Frontal cortex (tissue), 3 donors: ENCODE measurements at regions not wholly inside any gene's neighbourhood (a gene's known extent, or its start where the extent isn't known, plus 50 kb on each side); places are given as distances from the start of the nearest gene placed in this dataset.

ENCODE experiments used
- DNase-seq, 2 donors: peaks; one replicate each; pipeline ENCODE4 v3.0.0; 2012; ENCODE audit warnings: low spot score in 2 of 2
- FAIRE-seq: peaks from 2 replicates; lab custom pipeline; 2012; peaks lifted over from hg19 to GRCh38; lab: Jason Lieb, UNC
- donor health status: control.
- donor health status: control.
- donor health status: control.

GRCh38 chr2:138102664-138103063, 138.4 kb downstream of the HNMT start:
- no peak for DNase-seq
- no peak for FAIRE-seq

- DNase-seq (no peak), FAIRE-seq (no peak)
Measured at GRCh38 chr2:138103156-138103555, 138.9 kb downstream of the HNMT start.

GRCh38 chr2:138104071-138104470, 139.8 kb downstream of the HNMT start:
- FAIRE-seq: no peak
- no peak for DNase-seq

- FAIRE-seq: no peak
- no peak for DNase-seq
Measured at GRCh38 chr2:138105358-138105757, 141.1 kb downstream of the HNMT start.

GRCh38 chr2:138106606-138107005, 142.3 kb downstream of the HNMT start:
- DNase-seq: no peak
- FAIRE-seq: no peak

- DNase-seq (no peak), FAIRE-seq (no peak)
Measured at GRCh38 chr2:138107288-138107687, 143.0 kb downstream of the HNMT start.

- FAIRE-seq (no peak), DNase-seq (no peak)
Measured at GRCh38 chr2:138110453-138111083, 146.3 kb downstream of the HNMT start.

- FAIRE-seq: no peak
- DNase-seq: no peak
Measured at GRCh38 chr2:138112536-138112935, 148.3 kb downstream of the HNMT start.

GRCh38 chr2:138113871-138114525, 149.7 kb downstream of the HNMT start:
- FAIRE-seq (no peak), DNase-seq (no peak)

GRCh38 chr2:138115666-138116065, 151.4 kb downstream of the HNMT start:
- DNase-seq (no peak), FAIRE-seq (no peak)

GRCh38 chr2:138116456-138116855, 152.2 kb downstream of the HNMT start:
- DNase-seq (no peak), FAIRE-seq (no peak)

GRCh38 chr2:138121666-138122661, 157.7 kb downstream of the HNMT start:
- no peak for FAIRE-seq
- DNase-seq: no peak

- FAIRE-seq (no peak), DNase-seq (no peak)
Measured at GRCh38 chr2:138122891-138123290, 158.6 kb downstream of the HNMT start.

- FAIRE-seq: no peak
- no peak for DNase-seq
Measured at GRCh38 chr2:138123741-138124140, 159.5 kb downstream of the HNMT start.

GRCh38 chr2:138124521-138124920, 160.2 kb downstream of the HNMT start:
- DNase-seq: no peak
- no peak for FAIRE-seq

GRCh38 chr2:138125306-138126288, 161.3 kb downstream of the HNMT start:
- DNase-seq (no peak), FAIRE-seq (no peak)

GRCh38 chr2:138132108-138132507, 167.8 kb downstream of the HNMT start:
- DNase-seq: no peak
- FAIRE-seq: no peak

- no peak for FAIRE-seq
- DNase-seq: no peak
Measured at GRCh38 chr2:138137949-138138348, 173.7 kb downstream of the HNMT start.

GRCh38 chr2:138147796-138148195, 183.5 kb downstream of the HNMT start:
- no peak for FAIRE-seq
- DNase-seq: no peak

- no peak for DNase-seq
- FAIRE-seq: no peak
Measured at GRCh38 chr2:138155304-138155703, 191.0 kb downstream of the HNMT start.
